ENCODE measurements at regions not wholly inside any gene's neighbourhood (a gene's known extent, or its start where the extent isn't known, plus 50 kb on each side); places are given as distances from the start of the nearest gene placed in this dataset.

GRCh38 chr3:168495270-168495669, 399.5 kb upstream of the GOLIM4 start:
- H3K36me3 ChIP-seq, result no peaks in the 10 kb centered on the region
- TF ChIP-seq, protein P1, sequence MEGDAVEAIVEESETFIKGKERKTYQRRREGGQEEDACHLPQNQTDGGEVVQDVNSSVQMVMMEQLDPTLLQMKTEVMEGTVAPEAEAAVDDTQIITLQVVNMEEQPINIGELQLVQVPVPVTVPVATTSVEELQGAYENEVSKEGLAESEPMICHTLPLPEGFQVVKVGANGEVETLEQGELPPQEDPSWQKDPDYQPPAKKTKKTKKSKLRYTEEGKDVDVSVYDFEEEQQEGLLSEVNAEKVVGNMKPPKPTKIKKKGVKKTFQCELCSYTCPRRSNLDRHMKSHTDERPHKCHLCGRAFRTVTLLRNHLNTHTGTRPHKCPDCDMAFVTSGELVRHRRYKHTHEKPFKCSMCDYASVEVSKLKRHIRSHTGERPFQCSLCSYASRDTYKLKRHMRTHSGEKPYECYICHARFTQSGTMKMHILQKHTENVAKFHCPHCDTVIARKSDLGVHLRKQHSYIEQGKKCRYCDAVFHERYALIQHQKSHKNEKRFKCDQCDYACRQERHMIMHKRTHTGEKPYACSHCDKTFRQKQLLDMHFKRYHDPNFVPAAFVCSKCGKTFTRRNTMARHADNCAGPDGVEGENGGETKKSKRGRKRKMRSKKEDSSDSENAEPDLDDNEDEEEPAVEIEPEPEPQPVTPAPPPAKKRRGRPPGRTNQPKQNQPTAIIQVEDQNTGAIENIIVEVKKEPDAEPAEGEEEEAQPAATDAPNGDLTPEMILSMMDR (IDR thresholded peaks at IDR 0.05), result no peak
- H3K9me3 ChIP-seq, result no peaks in the 10 kb centered on the region
- no peak overlapping the region for H3K4me3 ChIP-seq
- no peak overlapping the region for H3K27ac ChIP-seq
- no peaks in the 10 kb centered on the region for H3K27me3 ChIP-seq
- no peak for DNase-seq (ENCODE audit: low spot score in 2 of 2)
- no peaks in the 10 kb centered on the region for H3K4me1 ChIP-seq
- intact Hi-C loops (cut with DNase I), result no loop called here

- no peaks in the 10 kb centered on the region for H3K27me3 ChIP-seq
- H3K9me3 ChIP-seq, result no peaks in the 10 kb centered on the region
- intact Hi-C loops (cut with DNase I), result no loop called here
- TF ChIP-seq, protein P1 (IDR thresholded peaks at IDR 0.05), result no peak
- H3K27ac ChIP-seq, result no peak overlapping the region
- DNase-seq (ENCODE audit: low spot score in 2 of 2), result no peak
- no peak overlapping the region for H3K4me3 ChIP-seq
- no peaks in the 10 kb centered on the region for H3K4me1 ChIP-seq
- no peaks in the 10 kb centered on the region for H3K36me3 ChIP-seq
Observed at GRCh38 chr3:168493412-168494205, 397.9 kb upstream of the GOLIM4 start.

- H3K36me3 ChIP-seq, result no peaks in the 10 kb centered on the region
- no peak overlapping the region for H3K27ac ChIP-seq
- H3K9me3 ChIP-seq, result no peaks in the 10 kb centered on the region
- no peak for DNase-seq (ENCODE audit: low spot score in 2 of 2)
- H3K4me1 ChIP-seq, result no peaks in the 10 kb centered on the region
- no peak overlapping the region for H3K4me3 ChIP-seq
- intact Hi-C loops (cut with DNase I), result no loop called here
- no peaks in the 10 kb centered on the region for H3K27me3 ChIP-seq
- TF ChIP-seq, protein P1 (IDR thresholded peaks at IDR 0.05), result no peak
Observed at GRCh38 chr3:168490981-168491380, 395.3 kb upstream of the GOLIM4 start.

DNA sequence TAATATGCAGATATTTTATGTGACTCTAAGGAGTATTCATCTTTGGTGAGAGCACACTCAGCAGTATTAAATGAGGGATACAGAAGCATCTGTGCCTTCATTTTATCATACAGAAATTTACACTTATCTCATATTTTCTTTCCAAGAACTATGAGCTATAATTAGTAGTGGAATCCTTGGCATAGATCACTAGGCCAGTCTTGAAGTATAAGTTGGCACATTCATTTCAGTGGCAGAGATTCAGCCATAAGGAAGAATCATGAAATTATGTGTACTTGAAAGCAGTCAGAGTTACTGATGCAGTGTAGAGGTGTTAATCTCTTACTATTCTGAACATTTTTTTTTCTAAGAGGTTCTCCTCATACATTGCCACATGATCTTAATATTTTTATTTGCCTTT, 393.6 kb upstream of the GOLIM4 start:
- Histone ChIP-seq H3K4me3 (no peak overlapping the region), H3K36me3 (no peaks in the 10 kb centered on the region), H3K9me3 (no peaks in the 10 kb centered on the region), H3K4me1 (no peaks in the 10 kb centered on the region), H3K27me3 (no peaks in the 10 kb centered on the region), H3K27ac (no peak overlapping the region)
- no peak for DNase-seq (ENCODE audit: low spot score in 2 of 2)
- intact Hi-C loops (cut with DNase I), result no loop called here
- TF ChIP-seq, protein P1 (IDR thresholded peaks at IDR 0.05), result no peak

GRCh38 chr3:168485936-168486335, 390.2 kb upstream of the GOLIM4 start:
- intact Hi-C loops (cut with DNase I), result no loop called here
- TF ChIP-seq, protein P1 (IDR thresholded peaks at IDR 0.05), result no peak
- no peaks in the 10 kb centered on the region for H3K9me3 ChIP-seq

More at GRCh38 chr3:168485936-168486335, 390.2 kb upstream of the GOLIM4 start:
- no peaks in the 10 kb centered on the region for H3K36me3 ChIP-seq
- no peak overlapping the region for H3K4me3 ChIP-seq
- H3K27ac ChIP-seq, result no peak overlapping the region
- DNase-seq (ENCODE audit: low spot score in 2 of 2), result no peak
- no peaks in the 10 kb centered on the region for H3K27me3 ChIP-seq
- no peaks in the 10 kb centered on the region for H3K4me1 ChIP-seq
